Smooth muscle cell of the brain vasculature (primary cell): ENCODE measurements at regions not wholly inside any gene's neighbourhood (a gene's known extent, or its start where the extent isn't known, plus 50 kb on each side); places are given as distances from the start of the nearest gene placed in this dataset.
A peak's percentile ranks its signal among the peaks of the same experiment; 100 is the strongest.
"Not testable (repeated sequence)": the region's sequence is repeated elsewhere in the genome, so short reads cannot be mapped to it uniquely, and the experiment has no call there.

Experiments used
- DNase-seq: peaks from one replicate; pipeline ENCODE4 v3.0.0-alpha.2; 2012; ENCODE audit warnings: low read depth, low spot score

GRCh38 chr10:46645110-46645509 lies 66.2 kb downstream of the SYT15 start:
- not testable (repeated sequence) for DNase-seq

DNA sequence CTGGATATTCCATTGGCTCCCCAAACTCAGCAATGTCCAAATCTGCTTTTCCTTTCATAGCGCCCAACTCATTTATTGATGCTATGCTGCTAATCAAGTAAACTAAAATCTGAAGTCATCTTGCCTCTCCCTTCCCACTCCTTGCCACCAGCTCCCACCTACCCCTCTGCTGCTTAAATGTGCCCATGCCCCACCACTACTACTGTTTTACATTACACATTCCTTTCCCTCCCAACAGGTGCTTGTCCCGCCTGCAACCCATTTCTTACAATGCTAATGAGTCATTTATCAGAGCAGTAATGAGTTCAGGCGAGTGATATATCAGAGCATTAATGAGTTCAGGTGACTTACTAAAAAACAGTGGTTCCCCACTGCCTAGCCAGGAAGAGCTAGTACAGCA lies 67.2 kb downstream of the SYT15 start:
- not testable (repeated sequence) for DNase-seq

- DNase-seq, result not testable (repeated sequence)
Observed at GRCh38 chr10:46650967-46651366, 72.0 kb downstream of the SYT15 start.

DNA sequence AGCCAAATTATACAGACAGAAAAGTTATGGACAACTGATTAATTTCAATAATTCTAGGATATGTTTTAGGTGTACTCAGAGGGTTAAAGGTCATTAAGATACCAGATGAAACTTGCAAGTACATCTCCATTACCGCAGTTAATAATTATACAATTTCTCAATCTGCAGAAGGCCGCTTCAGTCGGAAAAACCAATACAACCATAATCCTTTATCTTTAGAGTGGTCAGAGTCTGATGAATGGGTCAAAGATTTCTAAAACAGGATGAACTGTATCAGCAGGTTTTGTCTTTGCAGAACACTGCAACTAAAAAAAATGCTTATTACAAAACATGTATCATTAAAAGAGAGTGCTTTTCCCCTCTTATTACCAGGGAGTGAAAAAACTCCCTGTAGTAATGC lies 78.5 kb downstream of the SYT15 start:
- DNase-seq, result not testable (repeated sequence)

GRCh38 chr10:46660027-46660834 lies 81.3 kb downstream of the SYT15 start:
- not testable (repeated sequence) for DNase-seq

- DNase-seq, result not testable (repeated sequence)
Observed at GRCh38 chr10:46660835-46661164, 81.9 kb downstream of the SYT15 start.

DNA sequence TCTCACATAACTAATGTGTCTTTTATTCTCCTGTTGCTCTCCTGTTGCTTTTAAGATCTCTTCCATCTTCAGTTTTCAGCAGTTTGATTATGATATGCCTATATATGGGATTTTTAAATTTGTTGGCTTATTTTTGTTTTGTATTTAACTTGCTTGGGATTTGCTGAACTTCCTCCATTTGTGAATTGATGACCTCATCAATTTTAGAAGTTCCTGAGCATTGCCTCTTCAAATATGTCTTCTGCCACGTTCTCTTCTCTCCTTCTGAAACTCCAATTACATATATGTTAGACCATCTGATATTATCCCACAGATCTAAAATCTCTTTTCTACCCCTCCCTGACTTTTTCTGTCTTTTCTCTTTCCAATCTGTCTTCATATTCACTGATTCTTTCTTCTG lies 86.6 kb downstream of the SYT15 start:
- not testable (repeated sequence) for DNase-seq

GRCh38 chr10:46668357-46668997 lies 89.5 kb downstream of the SYT15 start:
- not testable (repeated sequence) for DNase-seq

GRCh38 chr10:46677836-46678435 lies 99.0 kb downstream of the SYT15 start:
- DNase-seq, result not testable (repeated sequence)

- not testable (repeated sequence) for DNase-seq
Observed at GRCh38 chr10:46691397-46691796, 112.5 kb downstream of the SYT15 start.

- DNase-seq, result not testable (repeated sequence)
Observed at GRCh38 chr10:46693218-46693617, 114.3 kb downstream of the SYT15 start.

DNA sequence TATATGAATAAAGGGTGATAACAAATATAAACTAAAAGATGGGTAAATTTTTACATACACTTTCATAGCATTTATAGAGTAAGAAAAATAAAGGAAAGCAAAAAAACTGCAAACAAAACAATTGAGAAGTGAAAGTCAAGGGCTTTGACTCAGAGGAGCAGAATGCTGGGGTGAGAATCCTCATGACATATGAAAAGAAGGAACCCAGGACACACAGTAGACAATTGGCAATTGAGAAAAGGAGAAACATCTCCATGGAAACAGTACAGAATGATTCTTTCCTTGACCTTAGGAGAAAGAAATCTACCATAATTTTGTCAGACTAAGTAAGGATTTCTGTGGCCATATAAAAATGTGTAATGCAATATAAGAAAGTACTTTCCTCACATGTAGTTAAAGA lies 138.3 kb downstream of the SYT15 start:
- DNase-seq, result not testable (repeated sequence)

- not testable (repeated sequence) for DNase-seq
Observed at GRCh38 chr10:46718014-46718413, 139.1 kb downstream of the SYT15 start.

DNA sequence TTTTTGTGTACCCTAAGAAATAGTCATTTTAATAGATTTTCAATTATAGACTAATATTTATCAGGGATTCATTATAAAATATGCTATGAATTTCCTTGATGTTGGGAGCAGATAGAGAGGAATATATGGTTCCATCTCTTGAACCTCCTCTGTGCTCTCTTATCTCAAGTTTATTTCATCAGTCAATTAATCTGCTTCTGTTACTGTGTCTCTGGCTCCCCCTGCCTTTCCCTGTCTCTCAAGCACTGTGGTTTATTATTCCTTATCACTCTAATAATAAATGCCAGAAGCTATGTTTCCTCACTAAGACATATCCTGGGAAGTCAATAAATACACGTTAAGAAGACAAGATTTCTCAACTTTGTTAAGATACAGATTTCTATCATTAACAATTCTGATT lies 141.5 kb downstream of the SYT15 start:
- peak; percentile 13 for DNase-seq

- DNase-seq, result not testable (repeated sequence)
Observed at GRCh38 chr10:46720811-46721518, 142.0 kb downstream of the SYT15 start.

GRCh38 chr10:46724258-46724657 lies 145.3 kb downstream of the SYT15 start:
- not testable (repeated sequence) for DNase-seq

- DNase-seq, result not testable (repeated sequence)
Observed at GRCh38 chr10:46728359-46728758, 149.4 kb downstream of the SYT15 start.

- DNase-seq, result not testable (repeated sequence)
Observed at GRCh38 chr10:46730729-46731128, 151.8 kb downstream of the SYT15 start.

DNA sequence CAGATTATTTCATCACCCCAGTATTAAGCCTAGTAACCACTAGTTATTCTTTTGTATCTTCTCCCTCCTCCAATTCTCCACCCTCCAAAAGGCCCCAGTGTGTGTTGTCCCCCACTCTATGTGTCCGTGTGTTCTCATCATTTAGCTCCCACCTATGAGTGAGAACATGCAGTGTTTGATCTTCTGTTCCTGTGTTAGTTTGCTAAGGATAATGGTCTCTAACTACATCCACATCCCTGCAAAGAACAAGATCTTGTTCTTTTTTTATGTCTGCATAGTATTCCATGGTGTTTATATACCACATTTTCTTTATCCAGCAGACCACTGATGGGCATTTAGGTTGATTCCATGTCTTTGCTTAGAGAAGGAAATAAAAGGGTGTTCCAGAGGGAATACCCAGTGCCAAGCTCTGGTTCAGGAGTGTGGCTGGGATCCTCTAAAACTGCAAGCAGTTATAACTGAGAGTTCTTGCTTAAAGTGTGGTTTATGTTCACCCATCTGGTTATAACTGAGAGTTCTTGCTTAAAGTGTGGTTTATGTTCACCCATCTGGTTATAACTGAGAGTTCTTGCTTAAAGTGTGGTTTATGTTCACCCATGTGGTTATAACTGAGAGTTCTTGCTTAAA lies 154.8 kb downstream of the SYT15 start:
- DNase-seq, result not testable (repeated sequence)

DNA sequence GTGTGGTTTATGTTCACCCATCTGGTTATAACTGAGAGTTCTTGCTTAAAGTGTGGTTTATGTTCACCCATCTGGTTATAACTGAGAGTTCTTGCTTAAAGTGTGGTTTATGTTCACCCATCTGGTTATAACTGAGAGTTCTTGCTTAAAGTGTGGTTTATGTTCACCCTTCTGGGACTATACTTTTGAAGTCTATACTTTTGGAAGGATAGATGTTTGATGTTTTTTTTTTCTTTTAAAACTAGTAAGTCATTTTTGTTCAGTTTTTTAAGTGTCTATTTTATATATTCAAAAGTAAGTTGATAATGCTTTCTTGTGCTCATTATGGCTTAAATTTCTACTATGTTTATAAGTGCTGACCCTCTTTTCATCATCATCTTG lies 155.3 kb downstream of the SYT15 start:
- not testable (repeated sequence) for DNase-seq

GRCh38 chr10:46739919-46740318 lies 161.0 kb downstream of the SYT15 start:
- DNase-seq, result not testable (repeated sequence)
